SK-N-MC (cell line): ENCODE measurements at regions not wholly inside any gene's neighbourhood (a gene's known extent, or its start where the extent isn't known, plus 50 kb on each side); places are given as distances from the start of the nearest gene placed in this dataset.

Experiments
- EZH2 ChIP-seq: fragments of 200-600 bp; sonication (generic); IDR thresholded peaks from one replicate; pipeline ENCODE4 v1.6.1; 2017; ENCODE audit warnings: antibody characterized with exemption
- FOXP2 ChIP-seq: optimal IDR thresholded peaks from 2 replicates; pipeline ENCODE3; 2011; ENCODE audit warnings: mild to moderate bottlenecking, moderate library complexity; ENCODE audit not compliant: insufficient read depth; ENCODE audit errors: extremely low read length, control extremely low read depth
- POLR2AphosphoS5 ChIP-seq: IDR thresholded peaks from 2 replicates; pipeline ENCODE4 v1.6.1; 2012; ENCODE audit warnings: mild to moderate bottlenecking, low read depth, low read length, borderline replicate concordance

GRCh38 chr4:155441475-155441874 is 64.7 kb upstream of the MAP9 start:
- TF ChIP-seq POLR2AphosphoS5 (no peak), EZH2 (no peak), FOXP2 (no peak)
